ENCODE measurements at regions not wholly inside any gene's neighbourhood (a gene's known extent, or its start where the extent isn't known, plus 50 kb on each side); places are given as distances from the start of the nearest gene placed in this dataset.

DNA sequence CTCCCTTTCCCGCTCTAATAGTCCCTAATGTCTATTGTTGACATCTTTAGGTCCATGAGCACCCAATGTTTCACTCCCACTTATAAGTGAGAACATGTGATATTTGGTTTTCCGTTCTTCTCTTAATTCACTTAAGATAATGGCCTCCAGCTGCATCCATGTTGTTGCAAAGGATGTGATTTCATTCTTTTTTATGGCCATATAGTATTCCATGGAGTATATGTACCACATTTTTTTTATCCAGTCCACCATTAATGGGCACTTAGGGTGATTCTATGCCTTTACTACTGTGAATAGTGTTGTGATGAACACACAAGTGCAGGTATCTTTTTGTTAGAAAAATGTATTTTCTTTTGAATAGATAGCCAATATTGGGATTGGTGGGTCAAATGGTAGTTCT lies 126.0 kb upstream of the RAB3GAP2 start:
- no peak for TF ChIP-seq NFIC (IDR thresholded peaks at IDR 0.05; ENCODE audit: low read depth, low read length)
- TF ChIP-seq CREM (IDR thresholded peaks at IDR 0.05; ENCODE audit: low read depth) = no peak
- TF ChIP-seq TAF1 (IDR thresholded peaks at IDR 0.05; ENCODE audit: borderline replicate concordance, low read depth, low read length) = no peak
- no peak for TF ChIP-seq TCF12 (IDR thresholded peaks at IDR 0.05; ENCODE audit: low read depth, low read length)
- no peak for TF ChIP-seq RUNX3 (IDR thresholded peaks at IDR 0.05; ENCODE audit: low read length)
- TF ChIP-seq NR2F1 (conservative IDR thresholded peaks at IDR 0.05) = no peak
- no peak for TF ChIP-seq PAX8 (IDR thresholded peaks at IDR 0.05)
- TF ChIP-seq, protein P1, sequence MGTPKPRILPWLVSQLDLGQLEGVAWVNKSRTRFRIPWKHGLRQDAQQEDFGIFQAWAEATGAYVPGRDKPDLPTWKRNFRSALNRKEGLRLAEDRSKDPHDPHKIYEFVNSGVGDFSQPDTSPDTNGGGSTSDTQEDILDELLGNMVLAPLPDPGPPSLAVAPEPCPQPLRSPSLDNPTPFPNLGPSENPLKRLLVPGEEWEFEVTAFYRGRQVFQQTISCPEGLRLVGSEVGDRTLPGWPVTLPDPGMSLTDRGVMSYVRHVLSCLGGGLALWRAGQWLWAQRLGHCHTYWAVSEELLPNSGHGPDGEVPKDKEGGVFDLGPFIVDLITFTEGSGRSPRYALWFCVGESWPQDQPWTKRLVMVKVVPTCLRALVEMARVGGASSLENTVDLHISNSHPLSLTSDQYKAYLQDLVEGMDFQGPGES (IDR thresholded peaks at IDR 0.05) = no peak
- TF ChIP-seq, protein P2, sequence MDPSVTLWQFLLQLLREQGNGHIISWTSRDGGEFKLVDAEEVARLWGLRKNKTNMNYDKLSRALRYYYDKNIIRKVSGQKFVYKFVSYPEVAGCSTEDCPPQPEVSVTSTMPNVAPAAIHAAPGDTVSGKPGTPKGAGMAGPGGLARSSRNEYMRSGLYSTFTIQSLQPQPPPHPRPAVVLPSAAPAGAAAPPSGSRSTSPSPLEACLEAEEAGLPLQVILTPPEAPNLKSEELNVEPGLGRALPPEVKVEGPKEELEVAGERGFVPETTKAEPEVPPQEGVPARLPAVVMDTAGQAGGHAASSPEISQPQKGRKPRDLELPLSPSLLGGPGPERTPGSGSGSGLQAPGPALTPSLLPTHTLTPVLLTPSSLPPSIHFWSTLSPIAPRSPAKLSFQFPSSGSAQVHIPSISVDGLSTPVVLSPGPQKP (IDR thresholded peaks at IDR 0.05; ENCODE audit: low read depth, low read length) = no peak
- no peaks in the 10 kb centered on the region for H3K27me3 ChIP-seq (replicated peaks in 1 of 2; ENCODE audit: control insufficient read depth in 2 of 2, insufficient read depth in 2 of 2, low read length in 1 of 2)
- no peak overlapping the region for H3K27ac ChIP-seq (ENCODE audit: control insufficient read depth, insufficient read depth)
- ChIA-PET RAD21 (ENCODE audit: unreplicated experiment) (no interaction called here), SMC1A (ENCODE audit: uncharacterized antibody, unreplicated experiment) (no interaction called here), CTCF (no interaction called here), POLR2A (interaction anchor here (0.7 kb wide), 1 partner anchor 14 kb away, joined by 6 read pairs; no protein-coding TSS in a partner anchor)
- H3K9ac ChIP-seq (ENCODE audit: control insufficient read depth, insufficient read depth, low read length) = no peak overlapping the region
- no peaks in the 10 kb centered on the region for H3K79me2 ChIP-seq (ENCODE audit: control insufficient read depth, insufficient read depth, low read length)
- no peak overlapping the region for H2AFZ ChIP-seq (ENCODE audit: control insufficient read depth, low read depth, low read length)
- H3K4me2 ChIP-seq (ENCODE audit: control insufficient read depth, insufficient read depth) = no peak overlapping the region
- H4K20me1 ChIP-seq (ENCODE audit: control insufficient read depth, insufficient read depth) = no peaks in the 10 kb centered on the region
- in situ Hi-C loops (cut with MboI) = no loop called here
- no TSS peak for BruUV-seq (replicated peaks)
- intact Hi-C loops (cut with micrococcal nuclease; ENCODE audit: unreplicated experiment) = no loop called here
- WGBS (ENCODE audit: insufficient coverage, insufficient replicate concordance, low lambda C conversion rate, missing lambda C conversion rate) = 2% methylated on average over 2 of the region's 2 CpGs
- FAIRE-seq (no peak), DNase-seq (ENCODE audit: low read depth, low spot score) (no peak), ATAC-seq (no peak)
- H3K4me3 ChIP-seq = no peak overlapping the region
- no peaks in the 10 kb centered on the region for H3K9me3 ChIP-seq (replicated peaks; ENCODE audit: control insufficient read depth, insufficient read depth, low read length)
- H3K36me3 ChIP-seq (ENCODE audit: control insufficient read depth in 2 of 2, insufficient read depth in 2 of 2, low read length in 1 of 2) = no peaks in the 10 kb centered on the region
- H3K4me1 ChIP-seq (ENCODE audit: control insufficient read depth, insufficient read depth, low read length) = no peaks in the 10 kb centered on the region
